ENCODE measurements at regions not wholly inside any gene's neighbourhood (a gene's known extent, or its start where the extent isn't known, plus 50 kb on each side); places are given as distances from the start of the nearest gene placed in this dataset.

- Histone ChIP-seq H3K4ac (replicated peaks; ENCODE audit: insufficient read length, low read depth, low read length) (no peak overlapping the region), H3K23ac (ENCODE audit: insufficient read length) (no peak overlapping the region), H3K14ac (ENCODE audit: insufficient read length) (no peak overlapping the region), H2BK120ac (replicated peaks; ENCODE audit: low read depth, low read length) (no peak overlapping the region), H3K79me2 (ENCODE audit: control insufficient read depth in 1 of 2, insufficient read depth in 2 of 2, low read length in 2 of 2) (no peaks in the 10 kb centered on the region), H3K9me3 (ENCODE audit: insufficient read depth in 2 of 2, low read depth in 1 of 2, low read length in 1 of 2) (no peaks in the 10 kb centered on the region), H4K20me1 (replicated peaks in 1 of 2; ENCODE audit: control insufficient read depth in 1 of 2, insufficient read depth in 2 of 2, low read length in 2 of 2) (no peaks in the 10 kb centered on the region), H4K5ac (ENCODE audit: insufficient read length, low read depth, low read length) (no peak overlapping the region), H2BK20ac (ENCODE audit: low read length) (no peak overlapping the region), H2BK15ac (ENCODE audit: low read length) (no peak overlapping the region), H3K56ac (replicated peaks; ENCODE audit: insufficient read length, low read depth, low read length) (no peak overlapping the region), H3K27ac (ENCODE audit: low read depth, low read length) (no peak overlapping the region), H3K4me3 (ENCODE audit: extremely low read depth in 1 of 4, insufficient read depth in 2 of 4, low read depth in 3 of 4, low read length in 4 of 4) (no peak overlapping the region), H3K4me1 (replicated peaks in 1 of 4; ENCODE audit: control insufficient read depth in 3 of 4, insufficient read depth in 4 of 4, low read length in 3 of 4) (peaks cover 4 to 9% (median 6%) of the 10 kb centered on the region in 4 experiments; a peak in 6 of 7 replicates), H3K4me2 (ENCODE audit: insufficient read depth in 1 of 2, low read depth in 2 of 2, low read length in 2 of 2) (no peak overlapping the region), H4K8ac (ENCODE audit: extremely low read depth, insufficient read depth, low read length) (no peak overlapping the region), H2BK5ac (ENCODE audit: low read depth, low read length) (no peak overlapping the region), H3K23me2 (ENCODE audit: low read depth, low read length) (no peaks in the 10 kb centered on the region), H2AK5ac (ENCODE audit: low read depth, low read length) (no peak overlapping the region), H2AFZ (ENCODE audit: low read length) (no peak overlapping the region), H3K27me3 (replicated peaks in 1 of 4; ENCODE audit: control insufficient read depth in 3 of 4, extremely low read depth in 1 of 4, insufficient read depth in 3 of 4, low read length in 3 of 4) (no peaks in the 10 kb centered on the region), H3K9ac (replicated peaks in 1 of 4; ENCODE audit: extremely low read depth in 1 of 4, low read depth in 3 of 4, low read length in 3 of 4) (no peak overlapping the region), H3K18ac (ENCODE audit: extremely low read depth, low read length) (no peak overlapping the region), H3K79me1 (ENCODE audit: low read depth, low read length) (no peaks in the 10 kb centered on the region), H3K36me3 (ENCODE audit: control insufficient read depth in 2 of 4, insufficient read depth in 4 of 4, low read length in 3 of 4) (no peaks in the 10 kb centered on the region), H4K91ac (replicated peaks; ENCODE audit: insufficient read length, low read length) (no peak overlapping the region), H2BK12ac (ENCODE audit: low read depth, low read length) (no peak overlapping the region)
- FAIRE-seq: no peak
- TF ChIP-seq CHD2 (IDR thresholded peaks at IDR 0.05; ENCODE audit: low read length) (no peak), KDM5A (IDR thresholded peaks at IDR 0.05; ENCODE audit: low read length) (no peak), RBBP5 (IDR thresholded peaks at IDR 0.05; ENCODE audit: borderline replicate concordance, low read depth, low read length) (no peak)
- WGBS, 2 experiments (ENCODE audit: extremely low coverage in 1 of 2, insufficient coverage in 1 of 2, insufficient read length in 1 of 2, insufficient replicate concordance in 2 of 2, low coverage in 1 of 2, low lambda C conversion rate in 2 of 2, missing lambda C conversion rate in 1 of 2): 83% methylated on average over 4 of the region's 4 CpGs; no CpG with 5 or more reads in 1 of the 2 experiments
- ChIA-PET CTCF (ENCODE audit: partially characterized antibody) (interaction anchor here (0.8 to 1.2 kb wide), 2 partner anchors 8 to 408 kb away, joined by 3 read pairs; no protein-coding TSS in a partner anchor), POLR2A (ENCODE audit: partially characterized antibody) (interaction anchor here (0.8 to 2.0 kb wide), 2 partner anchors 9 to 13 kb away, joined by 3 to 5 read pairs; no protein-coding TSS in a partner anchor)
- DNase-seq (ENCODE audit: low read depth in 1 of 2, low spot score in 2 of 2): no peak
Measured at GRCh38 chr12:67774983-67775587, 126.5 kb downstream of the DYRK2 start.

All from H1 (cell line).